ENCODE measurements at regions not wholly inside any gene's neighbourhood (a gene's known extent, or its start where the extent isn't known, plus 50 kb on each side); places are given as distances from the start of the nearest gene placed in this dataset.

- intact Hi-C loops (cut with DNase I; ENCODE audit: low total_unique reads) = loop anchor here (10.0 kb wide), 1 partner anchor 100 kb away; no protein-coding TSS in a partner anchor
- H3K4me1 ChIP-seq = no peaks in the 10 kb centered on the region
- in situ Hi-C loops (cut with MboI; ENCODE audit: low pct_ligation_motif_present in 1 of 4, low pct_unique_long_range_greater_than_20kb in 1 of 4, low sequenced_read_pairs in 3 of 4) = no loop called here
- whole genome bisulfite sequencing, 2 donors (ENCODE audit: low coverage in 1 of 2) = 77% methylated on average over 4 of the region's 5 CpGs; no CpG with 5 or more reads in 1 of the 2 donors
- H3K27ac ChIP-seq = no peak overlapping the region
- H3K36me3 ChIP-seq = no peaks in the 10 kb centered on the region
- H3K9me3 ChIP-seq = no peaks in the 10 kb centered on the region
- H3K4me3 ChIP-seq = no peak overlapping the region
- DNase-seq = no peak
- TF ChIP-seq EP300 (IDR thresholded peaks at IDR 0.05; ENCODE audit: low read depth) (no peak), POLR2A (IDR thresholded peaks at IDR 0.05) (no peak), POLR2AphosphoS5 (IDR thresholded peaks at IDR 0.05) (no peak), CTCF (IDR thresholded peaks at IDR 0.05) (no peak)
- H3K27me3 ChIP-seq = no peaks in the 10 kb centered on the region
These were observed 50.7 kb upstream of the CCL2 start for GRCh38 chr17:34204402-34204801.

Small RNAs in the stretch of these regions (small RNA-seq; reads per million reads assigned to genes)
- gene RNA5SP438 = 0 reads per million in 4 donors

Data from transverse colon (tissue), 4 donors.